C4-2B (cell line): ENCODE measurements at regions not wholly inside any gene's neighbourhood (a gene's known extent, or its start where the extent isn't known, plus 50 kb on each side); places are given as distances from the start of the nearest gene placed in this dataset.

Experiments
- CTCF ChIP-seq: fragments of 450-650 bp; conservative IDR thresholded peaks from 2 replicates; pipeline ENCODE4 v1.5.1; 2017; ENCODE audit warnings: mild to moderate bottlenecking
- ZFX ChIP-seq: fragments of 450-650 bp; IDR thresholded peaks from 2 replicates; pipeline ENCODE4 v1.6.1; 2017

- TF ChIP-seq CTCF: no peak
- no peak for TF ChIP-seq ZFX
Observed at GRCh38 chr5:155759252-155759651, 567.7 kb upstream of the SGCD start.
